Amygdala (tissue), 56 donors: ENCODE measurements at regions not wholly inside any gene's neighbourhood (a gene's known extent, or its start where the extent isn't known, plus 50 kb on each side); places are given as distances from the start of the nearest gene placed in this dataset.

ENCODE experiments used
- DNase-seq, 56 donors: peaks; one replicate each; lab custom pipeline; 2025; lab: John Stamatoyannopoulos, UW

GRCh38 chr4:4775493-4776004 is 83.9 kb upstream of the MSX1 start:
- no peak for DNase-seq

- DNase-seq, result no peak
Observed at GRCh38 chr4:4772534-4772933, 86.9 kb upstream of the MSX1 start.

GRCh38 chr4:4771160-4771559 is 88.3 kb upstream of the MSX1 start:
- peak in 1 of 56 donors; percentile 6 for DNase-seq

- DNase-seq, result no peak
Observed at GRCh38 chr4:4770610-4771009, 88.9 kb upstream of the MSX1 start.

GRCh38 chr4:4766564-4766963 is 92.9 kb upstream of the MSX1 start:
- DNase-seq, result no peak

GRCh38 chr4:4765811-4766210 is 93.7 kb upstream of the MSX1 start:
- DNase-seq, result no peak

- no peak for DNase-seq
Observed at GRCh38 chr4:4764558-4764905, 94.9 kb upstream of the MSX1 start.

- no peak for DNase-seq
Observed at GRCh38 chr4:4763822-4764557, 95.5 kb upstream of the MSX1 start.

- DNase-seq, result no peak
Observed at GRCh38 chr4:4762909-4763821, 96.3 kb upstream of the MSX1 start.

GRCh38 chr4:4762300-4762699 is 97.2 kb upstream of the MSX1 start:
- no peak for DNase-seq

- DNase-seq, result peak in 21 of 56 donors; percentile 3 to 52 (median 16)
Observed at GRCh38 chr4:4761128-4761982, 98.1 kb upstream of the MSX1 start.

GRCh38 chr4:4759883-4760282 is 99.6 kb upstream of the MSX1 start:
- DNase-seq, result no peak

GRCh38 chr4:4759232-4759631 is 100.2 kb upstream of the MSX1 start:
- no peak for DNase-seq

GRCh38 chr4:4758681-4759080 is 100.8 kb upstream of the MSX1 start:
- DNase-seq, result no peak

- DNase-seq, result no peak
Observed at GRCh38 chr4:4755306-4755705, 104.2 kb upstream of the MSX1 start.

- no peak for DNase-seq
Observed at GRCh38 chr4:4754641-4755040, 104.8 kb upstream of the MSX1 start.

GRCh38 chr4:4753643-4754042 is 105.8 kb upstream of the MSX1 start:
- no peak for DNase-seq

GRCh38 chr4:4752576-4753401 is 106.7 kb upstream of the MSX1 start:
- no peak for DNase-seq

- no peak for DNase-seq
Observed at GRCh38 chr4:4752025-4752424, 107.4 kb upstream of the MSX1 start.

GRCh38 chr4:4750187-4750586 is 109.3 kb upstream of the MSX1 start:
- no peak for DNase-seq
